Uterus (tissue), 2 donors: ENCODE measurements at regions not wholly inside any gene's neighbourhood (a gene's known extent, or its start where the extent isn't known, plus 50 kb on each side); places are given as distances from the start of the nearest gene placed in this dataset.

ENCODE experiments used
- POLR2A ChIP-seq, 2 donors: fragments of 450-650 bp; IDR thresholded peaks; one replicate each; pipeline ENCODE4 v1.6.1; 2016; ENCODE audit warnings: antibody characterized with exemption in 2 of 2, mild to moderate bottlenecking in 1 of 2, moderate library complexity in 1 of 2
- TF ChIP-seq, protein P1 (sequence below), 4 experiments: fragments of 200-600 bp in 2 of 4; fragments of 450-650 bp in 2 of 4; sonication (generic) in 2 of 4; IDR thresholded peaks; one replicate each; pipeline ENCODE4 v1.5.1; 2016 to 2019; ENCODE audit warnings: antibody characterized with exemption in 4 of 4, mild to moderate bottlenecking in 2 of 4, moderate library complexity in 1 of 4

DNA sequence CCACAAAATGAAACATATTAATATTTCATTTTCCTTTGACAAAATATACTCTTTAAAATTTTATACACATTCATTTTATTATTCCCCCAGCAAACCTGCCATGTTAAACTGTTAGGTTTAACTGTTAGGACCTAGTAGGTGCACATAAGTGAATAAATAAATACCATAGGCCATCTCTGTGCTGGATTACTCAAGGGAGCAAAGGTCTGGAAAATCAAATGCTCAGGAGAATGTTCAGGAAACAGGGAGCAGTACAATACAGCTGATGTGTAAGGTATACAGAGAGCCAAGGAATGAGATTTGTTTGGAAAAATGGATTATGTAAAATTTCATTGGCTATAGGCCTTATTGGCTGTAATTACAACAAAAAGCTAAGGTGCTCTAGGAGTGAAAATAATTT, 339.3 kb downstream of the BCKDHB start:
- TF ChIP-seq, protein P1, sequence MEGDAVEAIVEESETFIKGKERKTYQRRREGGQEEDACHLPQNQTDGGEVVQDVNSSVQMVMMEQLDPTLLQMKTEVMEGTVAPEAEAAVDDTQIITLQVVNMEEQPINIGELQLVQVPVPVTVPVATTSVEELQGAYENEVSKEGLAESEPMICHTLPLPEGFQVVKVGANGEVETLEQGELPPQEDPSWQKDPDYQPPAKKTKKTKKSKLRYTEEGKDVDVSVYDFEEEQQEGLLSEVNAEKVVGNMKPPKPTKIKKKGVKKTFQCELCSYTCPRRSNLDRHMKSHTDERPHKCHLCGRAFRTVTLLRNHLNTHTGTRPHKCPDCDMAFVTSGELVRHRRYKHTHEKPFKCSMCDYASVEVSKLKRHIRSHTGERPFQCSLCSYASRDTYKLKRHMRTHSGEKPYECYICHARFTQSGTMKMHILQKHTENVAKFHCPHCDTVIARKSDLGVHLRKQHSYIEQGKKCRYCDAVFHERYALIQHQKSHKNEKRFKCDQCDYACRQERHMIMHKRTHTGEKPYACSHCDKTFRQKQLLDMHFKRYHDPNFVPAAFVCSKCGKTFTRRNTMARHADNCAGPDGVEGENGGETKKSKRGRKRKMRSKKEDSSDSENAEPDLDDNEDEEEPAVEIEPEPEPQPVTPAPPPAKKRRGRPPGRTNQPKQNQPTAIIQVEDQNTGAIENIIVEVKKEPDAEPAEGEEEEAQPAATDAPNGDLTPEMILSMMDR (IDR thresholded peaks at IDR 0.05): no peak
- TF ChIP-seq POLR2A (IDR thresholded peaks at IDR 0.05): no peak
